BLaER1 treated with 17β-estradiol and CSF1 and Interleukin-3, amounts not matched to agents 10 nM and 100 nM (cell line): ENCODE measurements at regions not wholly inside any gene's neighbourhood (a gene's known extent, or its start where the extent isn't known, plus 50 kb on each side); places are given as distances from the start of the nearest gene placed in this dataset.

Experiments used
- H3K27ac ChIP-seq, 11 experiments: shearing (Covaris generic); formaldehyde crosslinking; 2 replicates each; pipeline ENCODE4 v1.8.1; 2022
- H3K27me3 ChIP-seq, 11 experiments: shearing (Covaris generic); formaldehyde crosslinking; 2 replicates each; pipeline ENCODE4 v1.8.1; 2022
- H3K36me3 ChIP-seq, 11 experiments: shearing (Covaris generic); formaldehyde crosslinking; 2 replicates each; pipeline ENCODE4 v1.8.1; 2022
- H3K4me1 ChIP-seq, 10 experiments: shearing (Covaris generic); formaldehyde crosslinking; 2 replicates each; pipeline ENCODE4 v1.8.1; 2022
- H3K4me2 ChIP-seq, 11 experiments: shearing (Covaris generic); formaldehyde crosslinking; 2 replicates each; pipeline ENCODE4 v1.8.1; 2022
- H3K4me3 ChIP-seq, 10 experiments: shearing (Covaris generic); formaldehyde crosslinking; 2 replicates each; pipeline ENCODE4 v1.8.1; 2022
- H3K9ac ChIP-seq, 11 experiments: shearing (Covaris generic); formaldehyde crosslinking; 2 replicates each; pipeline ENCODE4 v1.8.1; 2022
- H3K9me3 ChIP-seq, 11 experiments: shearing (Covaris generic); formaldehyde crosslinking; replicated peaks in 1 of 11; 2 replicates each; pipeline ENCODE4 v1.8.1; 2022
- H4K20me1 ChIP-seq, 11 experiments: shearing (Covaris generic); formaldehyde crosslinking; 2 replicates each; pipeline ENCODE4 v1.8.1; 2022
- Cebpa-rat ChIP-seq, 11 experiments: shearing (Covaris generic); IDR thresholded peaks; 2 replicates each; pipeline ENCODE4 v1.8.1; 2022

DNA sequence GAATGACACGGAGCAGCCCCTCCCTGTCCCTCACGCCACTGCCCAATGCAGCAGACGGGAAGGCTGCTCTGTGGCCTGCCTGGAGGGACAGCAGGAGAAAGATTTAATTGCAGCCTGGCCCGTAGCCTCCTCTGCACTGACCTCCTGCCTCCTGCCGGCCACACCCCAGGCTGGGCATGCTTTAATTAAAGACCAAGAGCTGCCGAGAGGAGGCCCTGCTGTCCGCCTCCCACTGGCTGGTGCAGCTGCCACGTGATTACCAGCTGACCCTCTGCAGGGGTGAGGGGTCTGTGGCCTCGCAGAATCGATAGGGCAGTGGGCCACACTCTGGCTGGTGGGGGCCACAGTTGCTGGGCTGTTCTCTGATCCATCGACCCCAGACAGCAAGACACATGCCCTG is 100.2 kb upstream of the PRR23E start:
- Histone ChIP-seq H3K36me3 (no peaks in the 10 kb centered on the region), H3K4me1 (peaks cover 0 to 34% (median 30%) of the 10 kb centered on the region in 10 experiments; a peak in 16 of 20 replicates), H3K9ac (no peak overlapping the region), H4K20me1 (peaks cover 0 to 73% (median 23%) of the 10 kb centered on the region in 11 experiments; a peak in 14 of 22 replicates), H3K9me3 (peaks cover 5 to 12% (median 10%) of the 10 kb centered on the region in 11 experiments; a peak in 16 of 22 replicates), H3K4me2 (no peak overlapping the region), H3K27me3 (peaks cover 37 to 53% (median 42%) of the 10 kb centered on the region in 11 experiments), H3K4me3 (no peak overlapping the region), H3K27ac (no peak overlapping the region)
- no peak for TF ChIP-seq Cebpa-rat (IDR thresholded peaks at IDR 0.05)

DNA sequence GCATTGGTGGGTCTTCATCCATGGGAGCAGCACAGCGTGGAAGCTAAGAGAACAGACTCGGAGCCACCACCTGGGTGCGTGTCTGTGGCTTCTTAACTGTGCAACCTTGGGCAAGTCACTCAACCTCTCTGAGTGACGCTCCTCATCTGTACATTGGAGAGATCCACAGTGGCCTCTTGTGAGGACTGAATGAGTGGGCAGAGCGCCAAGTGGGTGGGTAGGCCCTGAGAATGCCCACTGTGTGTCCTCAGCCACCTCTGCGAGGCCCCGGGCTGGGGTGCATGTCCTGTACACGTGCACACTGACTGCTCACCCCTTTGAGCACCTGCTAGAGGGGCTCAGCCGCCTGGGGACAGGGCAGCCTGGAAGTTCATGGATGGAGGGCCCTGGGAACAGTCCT is 99.6 kb upstream of the PRR23E start:
- H3K4me3 ChIP-seq: no peak overlapping the region
- H3K9ac ChIP-seq: no peak overlapping the region
- peaks cover 5 to 12% (median 10%) of the 10 kb centered on the region in 11 experiments; a peak in 16 of 22 replicates for H3K9me3 ChIP-seq
- no peaks in the 10 kb centered on the region for H3K36me3 ChIP-seq
- no peak overlapping the region for H3K27ac ChIP-seq
- peaks cover 0 to 73% (median 23%) of the 10 kb centered on the region in 11 experiments; a peak in 14 of 22 replicates for H4K20me1 ChIP-seq
- H3K27me3 ChIP-seq: peaks cover 32 to 48% (median 38%) of the 10 kb centered on the region in 11 experiments
- no peak overlapping the region for H3K4me2 ChIP-seq
- H3K4me1 ChIP-seq: peaks cover 0 to 34% (median 30%) of the 10 kb centered on the region in 10 experiments; a peak in 16 of 20 replicates
- no peak for TF ChIP-seq Cebpa-rat (IDR thresholded peaks at IDR 0.05)

DNA sequence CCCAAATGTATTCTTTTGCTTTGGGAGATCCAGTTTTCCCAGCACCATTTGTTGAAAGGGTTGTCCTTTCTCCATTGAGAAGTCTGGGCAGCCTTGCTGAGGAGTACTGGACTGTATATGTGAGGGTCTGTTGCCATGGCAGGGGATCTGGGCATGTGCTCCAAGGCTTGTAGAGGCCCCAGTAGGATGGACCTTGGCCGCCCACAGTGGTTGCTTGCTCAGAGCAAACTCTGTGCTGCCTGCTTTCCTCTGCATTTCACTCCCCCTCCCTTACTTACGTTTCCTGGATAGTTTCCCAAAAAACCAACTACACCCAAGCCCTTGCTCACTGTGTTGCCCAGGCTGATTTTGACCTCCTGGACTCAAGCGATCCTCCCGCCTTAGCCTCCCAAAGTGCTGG is 97.2 kb upstream of the PRR23E start:
- no peak for TF ChIP-seq Cebpa-rat (IDR thresholded peaks at IDR 0.05)
- peaks cover 5 to 12% (median 10%) of the 10 kb centered on the region in 11 experiments; a peak in 16 of 22 replicates for H3K9me3 ChIP-seq
- H3K36me3 ChIP-seq: no peaks in the 10 kb centered on the region
- H3K4me2 ChIP-seq: no peak overlapping the region
- peaks cover 8 to 31% (median 13%) of the 10 kb centered on the region in 11 experiments for H3K27me3 ChIP-seq
- no peak overlapping the region for H3K4me3 ChIP-seq
- H4K20me1 ChIP-seq: peaks cover 0 to 59% (median 9%) of the 10 kb centered on the region in 11 experiments; a peak in 13 of 22 replicates
- H3K4me1 ChIP-seq: peaks cover 0 to 12% (median 10%) of the 10 kb centered on the region in 10 experiments; a peak in 13 of 20 replicates
- no peak overlapping the region for H3K27ac ChIP-seq
- no peak overlapping the region for H3K9ac ChIP-seq

DNA sequence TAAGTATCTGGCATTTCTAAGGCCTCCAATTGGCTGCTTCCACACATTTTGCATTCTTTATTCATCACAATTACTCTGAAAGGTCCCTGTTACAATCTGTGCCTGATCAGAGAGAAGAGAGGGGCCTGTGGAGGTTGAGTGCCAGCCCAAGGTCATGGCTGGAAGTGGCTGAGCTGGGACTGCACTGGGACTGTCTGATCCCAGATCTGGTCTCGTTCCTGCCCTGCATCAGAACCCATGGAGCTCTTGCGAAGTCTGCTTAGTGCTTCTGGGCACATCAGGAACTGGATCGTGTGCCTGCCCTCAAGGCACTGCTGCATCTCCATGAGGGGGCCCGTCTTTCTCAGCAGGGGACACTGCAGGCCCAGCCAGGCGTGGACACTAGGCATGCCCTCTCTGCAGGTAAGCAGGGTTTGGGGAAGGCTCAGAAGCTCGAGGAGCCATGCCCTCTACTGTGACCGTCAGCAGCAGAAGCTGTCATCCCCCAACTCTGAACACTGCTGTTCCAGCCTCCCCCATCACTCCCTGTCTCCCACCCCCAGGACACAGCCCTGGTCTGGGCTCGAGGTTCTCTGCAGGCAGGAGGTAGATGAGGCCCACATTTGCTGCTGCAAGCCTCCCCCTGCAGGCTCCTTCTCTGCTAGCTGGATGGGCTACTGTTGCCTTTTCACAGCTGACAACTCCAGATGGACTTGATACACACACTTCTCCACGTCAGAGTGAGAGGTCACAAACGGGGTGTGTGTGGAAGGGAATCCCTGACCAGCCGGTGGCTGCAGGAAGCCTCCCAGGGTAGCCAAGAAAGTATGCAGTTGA is 96.5 kb upstream of the PRR23E start:
- no peak overlapping the region for H3K27ac ChIP-seq
- no peak for TF ChIP-seq Cebpa-rat (IDR thresholded peaks at IDR 0.05)
- no peak overlapping the region for H3K4me3 ChIP-seq
- peaks cover 0 to 53% (median 5%) of the 10 kb centered on the region in 11 experiments; a peak in 12 of 22 replicates for H4K20me1 ChIP-seq
- H3K9me3 ChIP-seq: peaks cover 5 to 12% (median 10%) of the 10 kb centered on the region in 11 experiments; a peak in 16 of 22 replicates
- H3K9ac ChIP-seq: no peak overlapping the region
- no peaks in the 10 kb centered on the region for H3K36me3 ChIP-seq
- H3K4me2 ChIP-seq: no peak overlapping the region
- H3K4me1 ChIP-seq: peaks cover 0 to 5% (median 3%) of the 10 kb centered on the region in 10 experiments; a peak in 12 of 20 replicates
- peaks cover 1 to 24% (median 6%) of the 10 kb centered on the region in 11 experiments; a peak in 19 of 22 replicates for H3K27me3 ChIP-seq

DNA sequence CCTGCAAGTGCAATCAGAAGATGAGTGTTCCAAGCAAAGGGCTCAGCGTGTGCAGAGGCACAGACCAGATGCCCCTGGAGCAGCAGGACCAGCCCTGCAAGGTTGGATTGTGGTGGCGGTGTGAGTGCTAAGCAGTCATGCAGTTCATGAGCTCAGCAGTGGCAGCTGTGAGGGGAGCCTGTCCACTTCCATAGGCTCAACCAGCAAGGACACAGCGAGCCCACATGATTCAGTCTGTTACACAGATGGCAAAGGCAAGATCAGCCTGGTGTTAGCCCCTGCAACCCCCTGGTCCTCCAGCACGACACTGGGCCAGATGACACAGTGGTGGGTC is 95.9 kb upstream of the PRR23E start:
- Histone ChIP-seq H3K27me3 (peaks cover 0 to 19% (median under 1%) of the 10 kb centered on the region in 11 experiments; a peak in 8 of 22 replicates), H3K4me2 (no peak overlapping the region), H3K9me3 (peaks cover 5 to 12% (median 10%) of the 10 kb centered on the region in 11 experiments; a peak in 16 of 22 replicates), H3K4me3 (no peak overlapping the region), H4K20me1 (peaks cover 0 to 47% (median 0%) of the 10 kb centered on the region in 11 experiments; a peak in 10 of 22 replicates), H3K36me3 (no peaks in the 10 kb centered on the region), H3K27ac (no peak overlapping the region), H3K4me1 (no peaks in the 10 kb centered on the region), H3K9ac (no peak overlapping the region)
- no peak for TF ChIP-seq Cebpa-rat (IDR thresholded peaks at IDR 0.05)

DNA sequence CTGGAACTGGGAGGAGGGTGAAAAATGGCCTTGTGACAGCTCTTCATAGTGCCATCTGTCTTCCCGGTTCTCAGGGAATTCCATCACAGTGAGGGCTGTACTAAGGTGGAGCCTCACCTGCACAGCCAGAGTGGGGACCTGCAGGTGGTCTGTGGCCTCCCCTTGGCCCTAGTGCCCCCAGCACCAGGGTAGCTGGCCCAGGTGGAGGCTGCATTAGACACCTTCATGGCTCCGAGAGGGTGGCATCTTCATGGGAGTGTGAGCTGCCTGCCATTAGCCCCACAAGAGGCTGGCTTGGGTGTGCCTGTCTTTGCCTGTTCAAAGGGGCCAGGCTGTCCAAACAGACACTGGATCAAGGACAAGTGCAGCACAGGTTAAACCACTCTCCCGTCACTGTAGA is 95.5 kb upstream of the PRR23E start:
- Histone ChIP-seq H3K4me1 (no peaks in the 10 kb centered on the region), H3K27ac (no peak overlapping the region), H3K4me3 (no peak overlapping the region), H3K4me2 (no peak overlapping the region), H3K27me3 (peaks cover 0 to 17% (median 0%) of the 10 kb centered on the region in 11 experiments; a peak in 4 of 22 replicates), H3K9ac (no peak overlapping the region), H4K20me1 (peaks cover 0 to 44% (median 0%) of the 10 kb centered on the region in 11 experiments; a peak in 9 of 22 replicates), H3K9me3 (peaks cover 5 to 12% (median 10%) of the 10 kb centered on the region in 11 experiments; a peak in 16 of 22 replicates), H3K36me3 (no peaks in the 10 kb centered on the region)
- TF ChIP-seq Cebpa-rat (IDR thresholded peaks at IDR 0.05): no peak

DNA sequence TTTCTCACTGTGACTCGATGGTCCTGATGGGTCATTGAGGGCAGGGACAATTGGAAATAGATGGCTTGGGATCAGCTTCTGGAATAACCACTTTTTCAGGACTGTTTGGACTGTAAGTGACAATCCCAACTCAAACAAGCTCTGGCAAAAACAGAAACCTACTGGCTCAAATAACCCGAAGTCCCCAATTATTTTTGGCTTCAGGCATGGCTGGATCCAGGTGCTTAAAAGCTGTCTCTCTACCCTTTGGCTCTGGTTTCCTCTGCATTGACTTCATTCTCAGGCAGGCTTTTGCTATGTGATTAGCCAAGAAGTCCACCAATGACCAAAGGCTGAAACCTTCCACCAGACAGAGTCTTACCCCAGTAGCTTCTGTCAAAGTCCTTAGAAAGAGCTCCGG is 92.9 kb upstream of the PRR23E start:
- peaks cover 0 to 48% (median 0%) of the 10 kb centered on the region in 11 experiments; a peak in 9 of 22 replicates for H4K20me1 ChIP-seq
- H3K4me1 ChIP-seq: no peaks in the 10 kb centered on the region
- H3K4me3 ChIP-seq: no peak overlapping the region
- H3K9ac ChIP-seq: no peak overlapping the region
- H3K9me3 ChIP-seq: peaks cover 5 to 12% (median 10%) of the 10 kb centered on the region in 11 experiments; a peak in 16 of 22 replicates
- H3K4me2 ChIP-seq: no peak overlapping the region
- peaks cover 0 to 17% (median 0%) of the 10 kb centered on the region in 11 experiments; a peak in 3 of 22 replicates for H3K27me3 ChIP-seq
- TF ChIP-seq Cebpa-rat (IDR thresholded peaks at IDR 0.05): no peak
- no peak overlapping the region for H3K27ac ChIP-seq
- H3K36me3 ChIP-seq: no peaks in the 10 kb centered on the region

DNA sequence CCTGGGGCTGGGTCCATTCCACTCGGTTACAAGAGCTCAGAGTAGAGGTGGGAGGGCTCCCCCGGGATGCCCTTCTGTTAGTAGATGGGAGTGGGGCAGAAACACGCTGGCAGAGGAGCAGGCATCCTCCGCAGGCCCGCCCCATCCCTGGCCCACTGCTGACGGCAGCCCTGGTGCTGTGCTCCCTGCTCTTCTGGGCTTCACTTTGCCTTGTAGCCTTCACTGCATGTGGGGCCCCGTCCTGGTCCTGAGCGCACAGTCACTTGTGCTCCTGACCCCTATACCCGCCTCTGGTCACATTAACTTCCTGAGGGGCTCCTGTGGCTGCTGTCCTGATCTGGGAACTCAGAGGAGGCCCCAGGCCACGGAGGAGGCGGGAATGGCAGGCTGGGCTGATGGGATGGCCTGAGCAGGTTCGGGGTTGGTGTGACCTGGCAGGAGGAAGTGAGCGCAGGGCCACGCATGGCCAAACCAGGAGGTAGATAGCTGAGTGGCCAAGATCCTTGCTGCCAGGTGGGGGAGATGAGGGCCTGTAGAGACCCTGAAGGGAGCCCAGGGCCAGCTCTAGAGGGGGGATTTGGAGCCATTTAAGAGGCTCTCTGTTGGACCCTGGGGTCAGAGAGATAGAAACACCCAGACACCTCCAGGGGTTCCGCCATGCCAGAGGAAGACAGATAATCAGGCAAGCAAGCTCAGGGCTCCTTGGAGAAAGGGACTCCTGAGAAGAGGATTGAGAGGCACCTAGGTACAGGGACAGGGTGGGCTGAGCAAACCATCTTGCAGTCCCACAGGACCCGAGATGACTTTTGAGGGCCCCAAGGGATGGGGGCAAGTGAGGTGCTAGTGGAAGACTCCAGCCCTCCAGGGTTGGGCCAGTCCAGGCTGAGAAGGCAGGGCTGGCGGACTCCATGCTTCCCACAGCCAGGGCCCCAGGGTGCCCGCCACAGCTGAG is 92.2 kb upstream of the PRR23E start:
- H3K9me3 ChIP-seq: peaks cover 1 to 8% (median 3%) of the 10 kb centered on the region in 11 experiments; a peak in 15 of 22 replicates
- H3K9ac ChIP-seq: no peak overlapping the region
- no peak overlapping the region for H3K4me2 ChIP-seq
- peaks cover 0 to 48% (median 0%) of the 10 kb centered on the region in 11 experiments; a peak in 9 of 22 replicates for H4K20me1 ChIP-seq
- no peaks in the 10 kb centered on the region for H3K36me3 ChIP-seq
- no peak for TF ChIP-seq Cebpa-rat (IDR thresholded peaks at IDR 0.05)
- H3K27me3 ChIP-seq: peaks cover 0 to 17% (median 0%) of the 10 kb centered on the region in 11 experiments; a peak in 3 of 22 replicates
- H3K4me1 ChIP-seq: no peaks in the 10 kb centered on the region
- H3K27ac ChIP-seq: no peak overlapping the region
- no peak overlapping the region for H3K4me3 ChIP-seq
